Erythroblast (primary cell): ENCODE measurements at regions not wholly inside any gene's neighbourhood (a gene's known extent, or its start where the extent isn't known, plus 50 kb on each side); places are given as distances from the start of the nearest gene placed in this dataset.

ENCODE experiments used
- GATA1 ChIP-seq: IDR thresholded peaks from 2 replicates; pipeline ENCODE4 v1.6.1; 2011; ENCODE audit warnings: low read depth, mild to moderate bottlenecking, control low read depth, low read length, moderate library complexity
- POLR2A ChIP-seq: IDR thresholded peaks from 2 replicates; pipeline ENCODE4 v1.6.1; 2011; ENCODE audit warnings: mild to moderate bottlenecking, low read length

- TF ChIP-seq POLR2A = no peak
- TF ChIP-seq GATA1 = no peak
Measured at GRCh38 chr2:181742922-181743722, 62.8 kb upstream of the NEUROD1 start.
